ENCODE measurements at regions not wholly inside any gene's neighbourhood (a gene's known extent, or its start where the extent isn't known, plus 50 kb on each side); places are given as distances from the start of the nearest gene placed in this dataset.

- DNase-seq, result no peak
Measured at GRCh38 chr10:42973870-42974692, 102.8 kb upstream of the RET start.

GRCh38 chr10:42974693-42975002 is 102.2 kb upstream of the RET start:
- DNase-seq, result no peak

GRCh38 chr10:42975005-42975493 is 101.8 kb upstream of the RET start:
- DNase-seq, result no peak

- no peak for DNase-seq
Measured at GRCh38 chr10:42975558-42976340, 101.1 kb upstream of the RET start.

- no peak for DNase-seq
Measured at GRCh38 chr10:42976351-42977031, 100.4 kb upstream of the RET start.

GRCh38 chr10:42977032-42977416 is 99.8 kb upstream of the RET start:
- DNase-seq, result no peak

- no peak for DNase-seq
Measured at GRCh38 chr10:42979181-42979580, 97.7 kb upstream of the RET start.

- no peak for DNase-seq
Measured at GRCh38 chr10:42979721-42980467, 97.0 kb upstream of the RET start.

GRCh38 chr10:42980553-42981357 is 96.1 kb upstream of the RET start:
- DNase-seq, result no peak

- DNase-seq, result no peak
Measured at GRCh38 chr10:42981358-42982236, 95.3 kb upstream of the RET start.

GRCh38 chr10:42982891-42983506 is 93.9 kb upstream of the RET start:
- DNase-seq, result no peak

GRCh38 chr10:42983591-42983990 is 93.3 kb upstream of the RET start:
- DNase-seq, result no peak

- DNase-seq, result no peak
Measured at GRCh38 chr10:42984035-42984610, 92.7 kb upstream of the RET start.

- no peak for DNase-seq
Measured at GRCh38 chr10:42984761-42985325, 92.0 kb upstream of the RET start.

GRCh38 chr10:42985436-42986316 is 91.2 kb upstream of the RET start:
- no peak for DNase-seq

GRCh38 chr10:42986633-42987032 is 90.2 kb upstream of the RET start:
- no peak for DNase-seq

GRCh38 chr10:42987121-42987541 is 89.7 kb upstream of the RET start:
- no peak for DNase-seq

- DNase-seq, result no peak
Measured at GRCh38 chr10:42987575-42987974, 89.3 kb upstream of the RET start.

GRCh38 chr10:42988069-42988468 is 88.8 kb upstream of the RET start:
- DNase-seq, result no peak

All from CD4-positive, alpha-beta T cell treated with Interleukin-17A for 4 hours (primary cell).